ENCODE measurements at regions not wholly inside any gene's neighbourhood (a gene's known extent, or its start where the extent isn't known, plus 50 kb on each side); places are given as distances from the start of the nearest gene placed in this dataset.

DNA sequence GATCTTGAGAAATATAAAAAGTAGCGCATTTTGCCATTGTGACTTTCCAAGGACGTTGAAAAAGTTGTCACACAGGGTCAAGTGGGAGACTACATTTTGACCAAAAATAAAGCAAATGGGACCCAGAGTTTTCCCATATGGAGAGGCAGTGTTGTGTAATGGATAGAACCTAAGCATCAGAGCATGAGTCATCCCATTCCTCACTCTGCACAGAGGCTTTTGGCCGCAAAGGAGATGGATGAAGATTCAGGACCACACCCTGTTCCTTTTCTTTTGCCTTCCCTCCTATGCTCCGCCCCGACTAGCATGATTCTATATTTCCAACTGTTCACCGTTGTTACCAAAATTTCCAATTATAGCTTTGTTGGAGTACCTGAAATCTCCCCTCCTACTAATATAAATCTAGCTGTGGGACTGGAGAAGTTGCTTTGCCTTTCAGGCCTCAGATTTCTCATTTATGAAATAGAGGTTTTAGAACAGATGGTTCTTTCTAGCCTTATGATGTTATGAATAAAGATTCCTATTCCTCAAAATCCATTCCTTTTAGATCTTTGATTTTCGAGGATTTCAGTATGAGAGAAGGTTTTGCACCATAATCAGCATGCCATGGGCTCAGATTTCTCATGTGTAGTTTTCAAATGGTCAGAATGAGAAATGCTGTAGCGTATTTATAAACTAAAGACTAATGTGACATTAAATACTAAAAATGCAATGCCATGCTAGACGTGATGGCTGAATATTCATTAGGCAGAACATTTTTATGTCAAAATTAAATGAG, 921.9 kb upstream of the TENM4 start:
- Mint-ChIP-seq H3K27ac (no peak overlapping the region), H3K4me3 (no peak overlapping the region), H3K9me3 (ENCODE audit: low read depth) (peaks cover 6% of the 10 kb centered on the region), H3K36me3 (no peaks in the 10 kb centered on the region), H3K27me3 (no peaks in the 10 kb centered on the region), H3K4me1 (no peaks in the 10 kb centered on the region)
- CTCF ChIA-PET = no interaction called here
- ATAC-seq (no peak), DNase-seq (no peak)

DNA sequence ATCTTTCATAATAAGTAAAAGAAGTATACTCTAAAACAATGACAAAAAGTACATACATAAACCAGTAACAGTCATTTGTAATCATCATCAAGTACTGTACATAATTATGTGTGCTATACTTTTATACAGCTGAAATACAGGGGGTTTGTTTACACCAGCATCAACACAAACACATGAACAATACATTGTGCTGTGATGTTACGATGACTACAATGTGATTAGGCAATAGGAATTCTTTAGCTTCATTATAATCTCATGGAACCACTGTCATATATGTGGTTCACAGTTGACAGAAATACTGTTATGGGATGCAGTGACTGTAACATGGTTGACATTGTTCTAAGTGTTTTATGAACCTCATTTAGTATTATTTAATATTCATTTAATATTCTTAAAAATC, 914.4 kb upstream of the TENM4 start:
- Mint-ChIP-seq H3K9me3 (ENCODE audit: low read depth) (peaks cover 4% of the 10 kb centered on the region), H3K27ac (no peak overlapping the region), H3K4me1 (no peaks in the 10 kb centered on the region), H3K4me3 (no peak overlapping the region), H3K36me3 (no peaks in the 10 kb centered on the region), H3K27me3 (no peaks in the 10 kb centered on the region)
- ATAC-seq (no peak), DNase-seq (no peak)
- CTCF ChIA-PET = no interaction called here

DNA sequence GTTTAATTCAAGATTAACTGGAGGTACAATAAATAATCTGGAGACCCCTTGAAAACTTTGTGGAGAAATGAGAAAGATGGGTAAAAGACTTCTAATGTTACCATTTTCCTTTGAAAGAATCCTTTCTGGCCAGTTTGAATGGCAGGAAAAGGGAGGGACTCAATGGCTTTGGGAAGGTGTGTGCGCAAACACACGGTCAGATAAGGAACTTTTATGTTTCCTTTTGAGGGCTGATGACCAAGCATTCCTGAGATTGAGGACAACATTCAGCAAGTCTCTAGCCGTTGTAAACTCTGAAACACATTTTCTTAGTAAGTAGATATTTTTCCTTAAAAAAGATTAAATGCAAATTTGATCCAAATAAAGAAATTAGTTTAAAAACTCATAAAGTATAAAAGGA, 909.7 kb upstream of the TENM4 start:
- DNase-seq = no peak
- Mint-ChIP-seq H3K4me3 (no peak overlapping the region), H3K27ac (no peak overlapping the region), H3K27me3 (no peaks in the 10 kb centered on the region), H3K4me1 (no peaks in the 10 kb centered on the region), H3K36me3 (no peaks in the 10 kb centered on the region), H3K9me3 (ENCODE audit: low read depth) (peaks cover 7% of the 10 kb centered on the region)
- no peak for ATAC-seq
- CTCF ChIA-PET = no interaction called here

DNA sequence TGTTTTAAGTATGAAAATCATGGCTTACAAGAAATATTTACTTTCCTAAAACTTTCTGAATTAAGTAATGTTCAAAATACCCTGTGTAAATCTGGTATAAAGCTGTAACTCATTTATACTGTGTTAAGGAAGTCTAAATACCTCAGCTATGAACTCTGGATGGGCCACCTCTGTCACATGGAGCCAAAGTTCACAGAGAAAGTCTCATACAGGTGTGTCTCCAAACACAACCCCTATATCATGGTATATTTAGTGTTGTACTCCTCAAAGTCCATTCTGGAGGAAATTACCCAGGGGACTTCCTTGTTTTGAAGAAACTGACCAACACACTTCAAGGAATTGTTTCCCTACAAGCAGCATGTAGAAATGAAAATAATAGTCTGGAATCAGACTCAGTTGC, 909.2 kb upstream of the TENM4 start:
- H3K36me3 Mint-ChIP-seq = no peaks in the 10 kb centered on the region

DNA sequence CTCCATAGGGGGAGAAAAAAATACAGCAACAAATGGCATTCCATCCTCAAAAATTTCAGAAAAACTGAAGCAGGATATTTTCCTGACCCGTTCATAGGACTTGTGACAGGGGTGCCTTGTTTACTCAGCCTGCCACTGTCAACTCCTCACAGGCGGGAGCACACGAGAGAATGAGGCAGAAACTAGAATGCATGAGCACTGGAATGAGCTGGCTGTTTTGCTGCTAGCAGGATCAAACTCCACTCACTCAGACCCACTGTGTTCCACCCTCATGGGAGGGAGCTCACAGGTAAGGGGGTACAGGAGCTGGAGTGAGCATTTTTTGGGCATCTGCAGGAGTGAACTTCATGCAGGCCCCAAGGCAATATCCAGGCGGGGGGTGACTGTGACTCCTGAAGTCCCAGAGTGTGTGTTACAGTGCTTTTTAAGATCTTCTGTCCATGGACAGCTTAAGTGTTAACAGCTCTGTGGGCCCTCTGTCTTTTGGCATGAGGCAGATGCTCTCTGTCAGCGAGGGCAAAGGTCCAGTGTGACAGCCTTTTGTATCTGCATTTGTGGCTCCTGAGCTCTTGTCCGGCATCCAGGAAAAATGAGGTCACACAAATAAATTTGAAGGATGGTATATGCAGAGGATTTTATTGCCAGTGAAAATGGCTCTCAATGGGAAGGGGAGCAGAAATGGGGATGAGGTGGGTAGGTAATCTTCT, 905.7 kb upstream of the TENM4 start:
- Mint-ChIP-seq H3K36me3 (no peaks in the 10 kb centered on the region), H3K9me3 (ENCODE audit: low read depth) (peaks cover 5% of the 10 kb centered on the region), H3K4me3 (no peak overlapping the region), H3K27ac (no peak overlapping the region), H3K27me3 (no peaks in the 10 kb centered on the region), H3K4me1 (no peaks in the 10 kb centered on the region)
- CTCF ChIA-PET = no interaction called here
- ATAC-seq = no peak
- no peak for DNase-seq

More for the DNA sequence above, 909.2 kb upstream of the TENM4 start:
- DNase-seq = no peak
- ATAC-seq = no peak
- Mint-ChIP-seq H3K27me3 (no peaks in the 10 kb centered on the region), H3K9me3 (ENCODE audit: low read depth) (peaks cover 7% of the 10 kb centered on the region), H3K4me3 (no peak overlapping the region), H3K27ac (no peak overlapping the region), H3K4me1 (no peaks in the 10 kb centered on the region)
- CTCF ChIA-PET = no interaction called here

DNA sequence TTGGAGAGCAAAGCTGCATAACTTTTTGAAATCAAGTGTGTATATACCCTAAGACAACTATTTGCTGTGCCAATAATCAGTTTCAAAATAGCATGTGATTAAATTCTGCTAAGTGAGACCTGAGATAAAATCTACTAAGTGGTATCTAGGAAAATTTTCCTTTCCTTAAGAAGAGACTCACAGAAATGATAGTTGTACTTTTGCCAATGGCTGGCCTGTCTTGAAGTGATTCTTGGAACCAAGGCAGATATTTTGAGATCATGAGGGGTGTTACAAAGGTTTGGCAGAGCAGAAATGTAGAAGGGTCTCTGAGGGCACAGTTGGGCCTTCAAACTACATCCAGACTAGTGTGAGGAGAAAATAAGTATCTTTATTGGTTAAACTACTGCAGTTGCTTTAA, 902.6 kb upstream of the TENM4 start:
- Mint-ChIP-seq H3K27me3 (no peaks in the 10 kb centered on the region), H3K4me1 (no peaks in the 10 kb centered on the region), H3K27ac (no peak overlapping the region), H3K36me3 (no peaks in the 10 kb centered on the region), H3K9me3 (ENCODE audit: low read depth) (peaks cover 5% of the 10 kb centered on the region), H3K4me3 (no peak overlapping the region)
- no peak for DNase-seq
- CTCF ChIA-PET = no interaction called here
- no peak for ATAC-seq

DNA sequence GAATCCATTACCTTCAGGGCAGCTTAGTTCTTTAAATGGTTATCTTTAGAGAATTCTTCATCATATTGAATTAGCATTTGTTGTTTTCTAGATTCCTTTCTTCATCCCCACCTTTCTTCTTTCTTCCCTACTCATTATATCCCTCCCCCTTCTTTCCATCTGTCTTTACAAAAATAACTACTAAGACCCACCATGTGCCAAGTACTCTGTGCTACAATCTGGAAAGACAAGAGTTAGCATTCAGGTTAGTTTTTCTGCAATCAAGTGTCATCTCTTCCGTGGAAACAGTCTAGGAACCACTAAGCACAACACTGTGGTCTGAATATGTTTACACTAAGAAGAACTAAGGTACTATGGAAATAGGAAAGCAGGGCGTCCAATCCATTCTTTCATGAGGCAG, 897.4 kb upstream of the TENM4 start:
- Mint-ChIP-seq H3K27ac (no peak overlapping the region), H3K27me3 (no peaks in the 10 kb centered on the region), H3K36me3 (no peaks in the 10 kb centered on the region), H3K9me3 (ENCODE audit: low read depth) (peaks cover 5% of the 10 kb centered on the region), H3K4me1 (no peaks in the 10 kb centered on the region), H3K4me3 (no peak overlapping the region)
- no peak for ATAC-seq
- CTCF ChIA-PET = no interaction called here
- DNase-seq = no peak

DNA sequence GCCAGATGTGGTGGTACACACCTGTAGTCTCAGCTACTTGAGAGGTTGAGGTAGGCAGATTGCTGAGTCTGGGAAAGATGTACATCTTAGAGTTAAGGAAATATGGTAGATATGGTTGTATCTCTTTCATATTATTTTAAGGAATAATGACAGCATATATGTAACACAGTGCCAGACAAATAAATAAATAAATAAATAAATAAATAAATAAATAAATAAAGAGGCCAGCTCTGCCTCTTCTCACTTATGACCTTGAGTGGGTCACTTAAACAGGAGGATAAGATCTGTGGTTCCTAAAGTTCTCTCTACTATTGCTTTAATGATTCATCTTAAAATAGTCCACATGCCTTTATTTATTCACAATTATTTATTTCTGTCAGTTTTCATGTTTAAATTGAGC, 890.9 kb upstream of the TENM4 start:
- no peaks in the 10 kb centered on the region for H3K27me3 Mint-ChIP-seq
- CTCF ChIA-PET = no interaction called here
- no peak for DNase-seq
- H3K4me1 Mint-ChIP-seq = no peaks in the 10 kb centered on the region
- no peak for ATAC-seq
- no peaks in the 10 kb centered on the region for H3K9me3 Mint-ChIP-seq (ENCODE audit: low read depth)
- H3K36me3 Mint-ChIP-seq = no peaks in the 10 kb centered on the region
- no peak overlapping the region for H3K27ac Mint-ChIP-seq
- no peak overlapping the region for H3K4me3 Mint-ChIP-seq

DNA sequence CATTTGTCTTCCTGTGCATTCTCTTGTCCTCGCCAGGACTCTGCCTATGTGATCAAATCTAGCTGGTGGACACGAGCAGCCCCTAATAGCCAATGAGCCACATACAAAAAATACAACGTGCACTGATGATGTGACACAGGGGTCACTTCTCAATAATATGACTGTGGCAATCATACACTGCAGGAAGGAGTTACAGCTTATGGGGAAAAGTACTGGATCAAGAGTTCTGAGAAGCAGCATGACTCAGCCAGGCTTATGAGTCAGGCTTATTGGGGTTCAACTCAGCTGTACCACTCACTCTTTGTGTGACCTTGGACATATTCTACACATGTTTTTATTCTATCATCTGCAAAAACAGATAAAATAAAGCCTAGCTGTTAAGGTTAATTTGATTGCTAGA, 889.4 kb upstream of the TENM4 start:
- DNase-seq = no peak

DNA sequence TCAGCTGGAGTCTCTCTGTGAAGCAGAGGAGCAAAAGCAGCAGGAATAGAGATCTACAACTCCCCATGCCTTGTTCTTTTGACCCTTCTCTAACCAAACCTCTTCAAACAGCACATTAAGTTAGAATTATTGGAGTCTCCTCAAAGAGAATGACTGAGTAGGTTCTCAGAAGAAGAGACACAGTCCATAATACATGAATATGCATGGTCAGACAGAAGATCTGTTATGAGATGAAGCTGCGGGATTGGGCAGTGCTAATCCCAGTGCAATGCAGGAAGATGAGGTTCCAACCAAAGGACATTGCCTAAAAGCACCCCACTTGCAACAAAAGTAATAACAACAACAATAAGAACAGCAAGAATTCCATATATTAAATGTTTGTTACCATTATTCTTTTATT, 887.9 kb upstream of the TENM4 start:
- no peaks in the 10 kb centered on the region for H3K4me1 Mint-ChIP-seq
- no peaks in the 10 kb centered on the region for H3K27me3 Mint-ChIP-seq
- CTCF ChIA-PET = no interaction called here
- no peak overlapping the region for H3K4me3 Mint-ChIP-seq
- H3K36me3 Mint-ChIP-seq = no peaks in the 10 kb centered on the region
- H3K9me3 Mint-ChIP-seq (ENCODE audit: low read depth) = no peaks in the 10 kb centered on the region
- no peak overlapping the region for H3K27ac Mint-ChIP-seq
- ATAC-seq = no peak
- no peak for DNase-seq

More for the DNA sequence above, 889.4 kb upstream of the TENM4 start:
- H3K36me3 Mint-ChIP-seq = no peaks in the 10 kb centered on the region
- CTCF ChIA-PET = no interaction called here
- no peaks in the 10 kb centered on the region for H3K9me3 Mint-ChIP-seq (ENCODE audit: low read depth)
- H3K4me1 Mint-ChIP-seq = no peaks in the 10 kb centered on the region
- H3K27me3 Mint-ChIP-seq = no peaks in the 10 kb centered on the region
- no peak overlapping the region for H3K27ac Mint-ChIP-seq
- H3K4me3 Mint-ChIP-seq = no peak overlapping the region
- ATAC-seq = no peak

DNA sequence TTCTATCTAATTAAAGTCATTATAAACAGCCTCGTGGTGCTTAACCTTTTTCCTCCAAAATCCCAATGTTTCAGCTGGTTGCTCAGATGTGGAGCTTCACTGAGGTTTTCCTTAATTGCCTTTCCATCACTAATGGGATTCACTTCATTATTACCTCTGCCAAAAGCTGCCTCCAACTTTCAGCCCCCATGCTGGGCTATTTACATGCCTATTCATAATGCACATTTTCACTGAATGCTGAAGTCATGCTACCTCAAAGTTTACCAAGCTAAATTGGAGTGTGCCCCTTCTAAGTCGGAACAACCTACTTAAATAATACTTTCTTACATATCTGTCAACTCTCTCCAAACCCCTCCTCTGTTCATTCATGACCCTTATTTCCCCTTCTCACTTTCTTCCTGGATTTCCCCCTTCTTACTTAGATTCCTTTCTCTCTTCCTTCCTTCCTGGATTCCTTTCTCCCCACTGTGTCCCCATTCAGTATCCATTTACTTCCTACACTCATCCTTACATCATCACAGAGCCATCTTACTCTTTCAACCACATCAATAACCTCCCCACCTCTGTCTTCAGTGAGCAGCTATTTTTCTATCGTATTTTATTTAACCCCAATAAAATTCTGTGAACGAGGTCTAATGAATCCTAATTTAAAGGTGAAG, 887.3 kb upstream of the TENM4 start:
- no peak for ATAC-seq
- Mint-ChIP-seq H3K27me3 (no peaks in the 10 kb centered on the region), H3K4me1 (no peaks in the 10 kb centered on the region), H3K4me3 (no peak overlapping the region), H3K9me3 (ENCODE audit: low read depth) (peaks cover 3% of the 10 kb centered on the region), H3K36me3 (no peaks in the 10 kb centered on the region), H3K27ac (no peak overlapping the region)
- CTCF ChIA-PET = no interaction called here
- no peak for DNase-seq

DNA sequence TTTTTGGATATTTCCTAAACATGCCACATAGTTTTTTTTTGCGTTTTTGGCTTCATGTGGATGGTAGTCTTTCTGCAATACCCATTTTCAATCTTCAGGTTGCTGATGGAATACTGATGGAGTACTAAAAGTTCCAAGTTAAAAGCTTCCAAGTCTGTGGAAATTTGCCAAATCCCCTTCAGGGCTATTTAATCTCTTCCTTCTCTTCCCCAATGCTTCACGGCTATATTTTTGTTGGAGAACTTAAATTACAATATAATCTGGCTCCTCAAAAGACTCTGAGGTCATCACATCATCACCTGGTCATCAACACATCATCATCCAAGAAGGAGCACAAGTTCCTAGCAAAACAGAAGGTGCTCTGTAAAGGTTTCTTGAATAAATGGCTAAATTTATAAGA, 881.0 kb upstream of the TENM4 start:
- no peaks in the 10 kb centered on the region for H3K27me3 Mint-ChIP-seq
- H3K9me3 Mint-ChIP-seq (ENCODE audit: low read depth) = peaks cover 3% of the 10 kb centered on the region
- CTCF ChIA-PET = no interaction called here
- ATAC-seq = no peak
- H3K4me3 Mint-ChIP-seq = no peak overlapping the region
- H3K36me3 Mint-ChIP-seq = no peaks in the 10 kb centered on the region
- no peak for DNase-seq
- no peak overlapping the region for H3K27ac Mint-ChIP-seq
- no peaks in the 10 kb centered on the region for H3K4me1 Mint-ChIP-seq

DNA sequence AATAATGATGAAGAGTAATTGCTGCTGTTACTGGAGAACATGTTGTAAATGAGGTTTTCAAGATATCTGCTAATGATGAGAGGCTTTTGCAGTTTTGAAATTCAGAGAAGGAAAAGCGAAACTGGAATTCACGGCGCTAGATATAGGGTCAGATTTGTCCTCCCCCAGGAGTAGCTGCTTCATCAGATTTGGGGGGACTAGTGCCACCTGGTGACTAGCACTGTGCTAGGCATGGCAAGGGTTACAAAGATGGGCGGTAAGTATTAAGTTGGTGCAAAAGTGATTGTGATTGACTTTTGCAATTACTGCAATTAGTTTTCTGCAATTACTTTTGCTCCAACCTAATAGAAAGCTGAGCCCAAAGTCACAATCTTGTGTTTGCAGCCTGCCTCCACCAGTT, 879.9 kb upstream of the TENM4 start:
- Mint-ChIP-seq H3K27ac (no peak overlapping the region), H3K27me3 (no peaks in the 10 kb centered on the region), H3K9me3 (ENCODE audit: low read depth) (peaks cover 4% of the 10 kb centered on the region), H3K4me1 (no peaks in the 10 kb centered on the region), H3K36me3 (no peaks in the 10 kb centered on the region), H3K4me3 (no peak overlapping the region)
- ATAC-seq (no peak), DNase-seq (no peak)
- CTCF ChIA-PET = no interaction called here

DNA sequence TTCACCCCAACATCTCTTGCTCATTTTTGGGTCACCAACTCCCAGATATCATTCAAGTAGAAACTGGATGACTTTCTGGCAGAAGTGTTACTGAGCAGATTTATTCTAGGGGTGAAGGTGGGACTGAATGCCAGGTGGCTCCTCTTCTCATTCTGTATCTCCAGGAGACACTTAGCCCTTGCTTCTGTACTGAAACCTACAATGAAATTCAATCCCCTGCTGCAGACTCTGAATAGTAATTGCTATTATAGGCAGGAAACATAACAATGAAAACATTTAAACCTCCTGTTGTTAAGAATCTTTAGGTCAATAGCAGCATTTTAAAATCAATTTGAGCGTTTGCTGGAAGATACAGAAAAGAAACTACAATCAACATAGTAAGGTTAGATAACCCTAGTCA, 879.4 kb upstream of the TENM4 start:
- CTCF ChIA-PET = no interaction called here
- no peak for DNase-seq
- ATAC-seq = no peak
- Mint-ChIP-seq H3K36me3 (no peaks in the 10 kb centered on the region), H3K27me3 (no peaks in the 10 kb centered on the region), H3K4me3 (no peak overlapping the region), H3K9me3 (ENCODE audit: low read depth) (peaks cover 4% of the 10 kb centered on the region), H3K27ac (no peak overlapping the region), H3K4me1 (no peaks in the 10 kb centered on the region)

Data from activated CD8-positive, alpha-beta memory T cell treated with anti-CD3 and anti-CD28 coated beads, Interleukin-2, amount 10 ng/mL, durations not matched to agents 7 days and 5 days (primary cell).